Pancreas (tissue), 10 donors: ENCODE measurements at regions not wholly inside any gene's neighbourhood (a gene's known extent, or its start where the extent isn't known, plus 50 kb on each side); places are given as distances from the start of the nearest gene placed in this dataset.

ENCODE experiments used
- ATAC-seq, 4 donors: fragments of 200-7000 bp; cut with Tn5 transposase; one replicate each; pipeline versions ENCODE4 v1.8.0 to v1.9.1; 2020; ENCODE audit warnings: mild to moderate bottlenecking in 4 of 4, moderate library complexity in 4 of 4
- DNase-seq, 6 donors: peaks; one replicate each; pipeline ENCODE4 v3.0.0-alpha.2; 2020
- FAIRE-seq: peaks from 2 replicates; lab custom pipeline; 2012; peaks lifted over from hg19 to GRCh38; lab: Jason Lieb, UNC
- H3K27ac ChIP-seq, 4 donors: fragments of 200-600 bp; sonication (generic); 1 replicate in 3 of 4; 2 replicates in 1 of 4; pipeline versions ENCODE4 v1.5.0 to v1.8.0; 2020
- H3K27me3 ChIP-seq, 4 donors: fragments of 200-600 bp; one replicate each; pipeline ENCODE4 v1.8.0; 2021
- H3K36me3 ChIP-seq, 3 donors: fragments of 200-600 bp; sonication (generic) in 1 of 3; one replicate each; pipeline versions ENCODE4 v1.5.0 to v1.8.0; 2020 to 2021
- H3K4me1 ChIP-seq, 3 donors: fragments of 200-600 bp; one replicate each; pipeline ENCODE4 v1.8.0; 2021
- H3K4me3 ChIP-seq, 4 donors: fragments of 200-600 bp; sonication (generic) in 2 of 4; one replicate each; pipeline versions ENCODE4 v1.5.0 to v1.8.0; 2020 to 2021
- H3K9me3 ChIP-seq, 4 donors: fragments of 200-600 bp; one replicate each; pipeline ENCODE4 v1.8.0; 2021
- WGBS, 2 donors: extraction: QIAGEN DNeasy Blood & Tissue Kit; methylation state at CpG; one replicate each; pipeline ENCODE4 v1.1.7; 2013; 5-methylcytosine and 5-hydroxymethylcytosine counted together
- intact Hi-C, 3 donors: fragments of 100-400 bp; cut with DNase I; formaldehyde crosslinking; loops; one replicate each; pipeline versions ENCODE4 v1.11.1 to v1.14.2; 2022
- TF ChIP-seq, protein P1 (sequence below), 4 donors: fragments of 200-600 bp; sonication (generic) in 3 of 4; IDR thresholded peaks; one replicate each; pipeline versions ENCODE4 v1.5.0 to v1.8.0; 2021; ENCODE audit warnings: antibody characterized with exemption in 4 of 4
- donor health status: healthy with polysubstance abuse.
- donor health status: DM: no; HTN: no; CAD: no; lungs with moderate emphysema.
- donor health status: DM: no; HTN: no; CAD: no.
- donor health status: control.
- donor health status: control.
- donor health status: Bipolar disorder and iron deficiency.
- donor health status: DM: yes; HTN: yes; CAD: no.
- donor health status: DM: no; HTN: no; CAD: no.
- donor health status: DM: no; HTN: no; CAD: no.
- donor health status: DM: yes; HTN: yes; CAD: no.

DNA sequence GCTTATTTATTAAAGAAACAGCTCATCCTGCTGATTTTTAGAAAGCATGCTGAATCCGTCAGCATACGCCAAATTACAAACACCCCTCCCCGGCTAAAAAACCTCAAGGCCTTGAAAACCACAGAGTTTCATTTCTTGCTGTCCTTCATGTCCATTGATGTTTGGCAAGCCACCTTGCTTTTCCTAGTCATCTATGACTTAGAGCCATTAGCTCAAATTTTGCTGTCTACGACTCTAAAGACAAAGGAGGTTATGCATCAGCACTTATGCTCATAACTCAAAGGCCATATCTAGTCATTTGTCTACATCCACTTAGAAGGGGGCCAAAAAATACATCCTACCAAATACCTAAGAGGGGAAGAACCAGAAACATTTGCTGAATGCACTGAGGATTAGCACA is 925.1 kb downstream of the PCDH7 start:
- no peak for ATAC-seq
- WGBS, 2 donors: 93 to 94% methylated on average over 4 of the region's 4 CpGs

DNA sequence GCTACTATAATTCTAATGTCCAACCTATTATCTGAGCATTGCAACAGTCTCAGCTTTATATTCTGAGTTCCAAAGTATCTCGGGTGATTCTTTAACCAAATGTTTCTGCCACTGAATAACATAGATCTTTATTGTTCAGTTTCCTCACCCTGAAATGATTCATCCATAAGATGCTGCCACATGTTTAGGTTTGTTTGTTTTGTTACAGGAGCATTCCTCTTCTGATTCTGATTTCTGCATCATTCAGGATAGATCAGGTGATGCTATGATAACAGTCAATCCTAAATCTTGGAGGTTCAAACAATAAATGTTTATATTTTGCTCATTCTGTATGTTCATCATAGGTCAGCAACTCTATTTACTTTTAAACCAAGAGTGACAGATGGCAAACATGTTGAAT is 927.6 kb downstream of the PCDH7 start:
- Histone ChIP-seq H3K4me1 (no peaks in the 10 kb centered on the region), H3K9me3 (no peaks in the 10 kb centered on the region), H3K27me3 (no peaks in the 10 kb centered on the region), H3K4me3 (no peak overlapping the region), H3K36me3 (no peaks in the 10 kb centered on the region), H3K27ac (no peak overlapping the region)
- TF ChIP-seq, protein P1, sequence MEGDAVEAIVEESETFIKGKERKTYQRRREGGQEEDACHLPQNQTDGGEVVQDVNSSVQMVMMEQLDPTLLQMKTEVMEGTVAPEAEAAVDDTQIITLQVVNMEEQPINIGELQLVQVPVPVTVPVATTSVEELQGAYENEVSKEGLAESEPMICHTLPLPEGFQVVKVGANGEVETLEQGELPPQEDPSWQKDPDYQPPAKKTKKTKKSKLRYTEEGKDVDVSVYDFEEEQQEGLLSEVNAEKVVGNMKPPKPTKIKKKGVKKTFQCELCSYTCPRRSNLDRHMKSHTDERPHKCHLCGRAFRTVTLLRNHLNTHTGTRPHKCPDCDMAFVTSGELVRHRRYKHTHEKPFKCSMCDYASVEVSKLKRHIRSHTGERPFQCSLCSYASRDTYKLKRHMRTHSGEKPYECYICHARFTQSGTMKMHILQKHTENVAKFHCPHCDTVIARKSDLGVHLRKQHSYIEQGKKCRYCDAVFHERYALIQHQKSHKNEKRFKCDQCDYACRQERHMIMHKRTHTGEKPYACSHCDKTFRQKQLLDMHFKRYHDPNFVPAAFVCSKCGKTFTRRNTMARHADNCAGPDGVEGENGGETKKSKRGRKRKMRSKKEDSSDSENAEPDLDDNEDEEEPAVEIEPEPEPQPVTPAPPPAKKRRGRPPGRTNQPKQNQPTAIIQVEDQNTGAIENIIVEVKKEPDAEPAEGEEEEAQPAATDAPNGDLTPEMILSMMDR (IDR thresholded peaks at IDR 0.05): no peak
- intact Hi-C loops: no loop called here
- DNase-seq: no peak
- no peak for ATAC-seq
- no peak for FAIRE-seq
- 41 to 64% methylated on average over 1 of the region's 1 CpG for WGBS, 2 donors

More for the DNA sequence above, 925.1 kb downstream of the PCDH7 start:
- TF ChIP-seq, protein P1 (IDR thresholded peaks at IDR 0.05): no peak
- no peak for DNase-seq
- no peak for FAIRE-seq
- Histone ChIP-seq H3K27ac (no peak overlapping the region), H3K36me3 (no peaks in the 10 kb centered on the region), H3K4me1 (no peaks in the 10 kb centered on the region), H3K27me3 (no peaks in the 10 kb centered on the region), H3K9me3 (no peaks in the 10 kb centered on the region), H3K4me3 (no peak overlapping the region)
- intact Hi-C loops: no loop called here

DNA sequence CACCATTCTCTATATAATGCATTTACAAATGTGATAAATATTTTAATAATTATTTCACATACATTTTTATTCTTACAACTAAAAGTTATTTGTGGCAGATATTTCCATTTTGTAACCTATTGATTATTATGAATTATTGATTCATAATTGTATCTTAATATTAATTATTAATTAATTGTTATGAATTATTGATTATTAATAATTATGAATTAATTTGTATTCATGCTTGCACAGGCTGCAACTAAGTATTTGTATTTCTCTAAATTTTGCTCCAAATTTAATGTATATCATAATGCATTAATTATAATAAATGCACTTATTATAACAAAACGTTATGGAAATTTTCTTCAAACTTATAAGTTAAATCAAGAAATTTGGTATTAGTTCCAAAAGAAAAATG is 929.7 kb downstream of the PCDH7 start:
- no peak for ATAC-seq

DNA sequence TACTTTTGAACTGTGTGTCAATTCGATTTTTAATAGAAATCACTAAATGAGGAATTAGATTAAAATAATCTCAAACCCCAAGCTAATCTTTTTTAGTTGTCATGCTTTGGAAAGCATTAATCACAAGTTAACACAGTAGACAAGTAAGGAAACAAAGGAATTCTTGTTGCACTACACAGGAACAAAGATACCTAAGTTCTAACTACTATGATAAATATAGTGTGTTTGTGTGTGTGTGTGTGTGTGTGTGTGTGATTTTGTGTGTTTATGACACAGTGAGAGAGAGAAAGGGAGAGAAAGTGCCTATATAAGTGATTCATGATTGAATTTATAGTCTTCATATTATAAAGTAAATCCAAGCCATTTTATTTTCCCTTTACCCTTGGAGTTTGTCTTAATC is 931.4 kb downstream of the PCDH7 start:
- TF ChIP-seq, protein P1 (IDR thresholded peaks at IDR 0.05): no peak
- H3K27ac ChIP-seq: no peak overlapping the region
- no peaks in the 10 kb centered on the region for H3K27me3 ChIP-seq
- no peak overlapping the region for H3K4me3 ChIP-seq
- no peaks in the 10 kb centered on the region for H3K36me3 ChIP-seq
- DNase-seq: no peak
- no peaks in the 10 kb centered on the region for H3K4me1 ChIP-seq
- 9 to 13% methylated on average over 1 of the region's 1 CpG for WGBS, 2 donors
- FAIRE-seq: no peak
- peak in 2 of 4 donors; percentile 34 to 56 for ATAC-seq
- intact Hi-C loops: no loop called here
- H3K9me3 ChIP-seq: no peaks in the 10 kb centered on the region

More for the DNA sequence above, 929.7 kb downstream of the PCDH7 start:
- no peaks in the 10 kb centered on the region for H3K4me1 ChIP-seq
- no peaks in the 10 kb centered on the region for H3K27me3 ChIP-seq
- DNase-seq (no peak), FAIRE-seq (peak; percentile 76)
- 0 to 38% methylated on average over 1 of the region's 1 CpG for WGBS, 2 donors
- TF ChIP-seq, protein P1 (IDR thresholded peaks at IDR 0.05): no peak
- no peak overlapping the region for H3K27ac ChIP-seq
- H3K9me3 ChIP-seq: no peaks in the 10 kb centered on the region
- intact Hi-C loops: no loop called here
- no peak overlapping the region for H3K4me3 ChIP-seq
- H3K36me3 ChIP-seq: no peaks in the 10 kb centered on the region

DNA sequence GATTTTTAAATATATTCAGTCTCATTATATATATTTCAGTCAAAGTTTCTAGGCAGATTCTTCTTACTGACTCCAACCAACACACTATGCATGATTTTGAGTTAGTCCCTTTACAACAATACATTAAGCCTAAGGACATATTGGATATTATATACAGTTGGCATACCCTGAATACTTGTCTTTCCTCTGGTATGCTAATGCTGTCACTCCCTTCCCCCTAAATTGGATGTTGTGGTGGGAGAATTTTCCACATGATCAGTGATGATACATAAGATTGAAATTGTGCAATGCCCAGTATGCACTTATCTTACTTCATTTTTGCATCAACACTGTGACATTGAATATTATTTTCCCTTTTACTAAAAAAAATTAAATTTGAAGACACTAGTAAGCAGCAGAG is 935.2 kb downstream of the PCDH7 start:
- DNase-seq (no peak), ATAC-seq (no peak), FAIRE-seq (no peak)
- H3K4me1 ChIP-seq: no peaks in the 10 kb centered on the region
- no peak overlapping the region for H3K27ac ChIP-seq
- no peaks in the 10 kb centered on the region for H3K36me3 ChIP-seq
- no peak overlapping the region for H3K4me3 ChIP-seq
- H3K9me3 ChIP-seq: no peaks in the 10 kb centered on the region
- intact Hi-C loops: no loop called here
- TF ChIP-seq, protein P1 (IDR thresholded peaks at IDR 0.05): no peak
- H3K27me3 ChIP-seq: no peaks in the 10 kb centered on the region
